HG03060 (cell line): ENCODE measurements at regions not wholly inside any gene's neighbourhood (a gene's known extent, or its start where the extent isn't known, plus 50 kb on each side); places are given as distances from the start of the nearest gene placed in this dataset.
"Not testable (repeated sequence)": the region's sequence is repeated elsewhere in the genome, so short reads cannot be mapped to it uniquely, and the experiment has no call there.

Experiments used
- ATAC-seq: cut with Tn5 transposase; IDR thresholded peaks from one replicate; pipeline ENCODE4 v1.9.1; 2021; ENCODE audit warnings: low read depth, moderate number of reproducible peaks; ENCODE audit not compliant: unreplicated experiment

DNA sequence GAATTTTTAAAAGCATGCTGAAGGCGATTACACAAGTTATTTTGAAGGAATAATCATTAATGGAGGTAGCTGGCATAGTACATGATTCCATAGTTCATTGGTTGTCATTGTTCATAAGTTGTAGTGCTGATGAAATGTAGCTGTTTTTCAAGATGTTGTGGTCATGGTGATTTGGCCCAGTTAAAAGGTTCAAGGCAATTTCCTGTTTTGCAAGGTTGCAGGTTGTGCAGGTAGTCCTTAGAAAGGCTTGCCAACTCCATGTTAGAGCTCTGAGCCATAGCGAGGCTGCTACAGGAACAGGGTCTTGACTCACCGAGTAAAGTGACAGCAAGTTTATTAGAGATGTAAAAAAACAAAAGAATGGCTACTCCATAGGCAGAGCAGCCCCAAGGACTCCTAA is 95.8 kb upstream of the CHORDC1 start:
- ATAC-seq: no peak

DNA sequence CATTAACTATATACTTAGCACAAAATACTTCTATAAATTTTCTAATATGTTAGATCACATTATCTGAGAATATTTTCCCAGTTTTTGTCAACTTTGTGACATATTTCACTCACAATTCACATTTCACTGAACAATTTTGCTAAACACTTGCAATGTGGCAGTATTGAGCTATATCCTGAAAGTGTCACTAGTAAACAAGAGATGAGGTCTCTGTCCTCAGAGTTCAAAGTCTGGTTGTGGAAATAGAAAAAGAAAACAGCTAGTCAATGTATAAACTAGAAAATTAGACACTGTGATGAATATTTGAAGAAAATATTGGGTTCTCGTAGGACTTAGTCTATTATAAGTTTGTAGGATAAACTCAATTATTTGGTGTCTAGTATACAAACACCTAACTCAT is 87.4 kb upstream of the CHORDC1 start:
- no peak for ATAC-seq

DNA sequence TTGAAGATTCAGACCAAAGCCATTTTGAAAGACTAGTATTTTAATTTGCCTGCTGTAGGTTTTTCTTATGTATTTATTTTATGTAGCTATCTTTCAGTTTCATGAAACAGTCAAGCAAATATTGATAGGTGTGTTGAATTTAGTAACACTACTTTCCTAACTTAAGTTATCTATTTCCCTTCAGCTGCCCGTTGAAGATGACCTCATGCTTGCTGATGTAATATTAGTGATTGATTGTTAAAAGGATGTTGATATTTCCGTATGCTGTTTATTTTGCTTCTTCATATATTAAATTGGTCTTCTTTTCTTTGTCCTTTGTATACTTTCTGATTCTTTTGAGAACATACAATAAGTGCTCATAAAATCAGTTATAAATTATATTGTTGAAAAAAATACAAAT is 86.8 kb upstream of the CHORDC1 start:
- no peak for ATAC-seq

DNA sequence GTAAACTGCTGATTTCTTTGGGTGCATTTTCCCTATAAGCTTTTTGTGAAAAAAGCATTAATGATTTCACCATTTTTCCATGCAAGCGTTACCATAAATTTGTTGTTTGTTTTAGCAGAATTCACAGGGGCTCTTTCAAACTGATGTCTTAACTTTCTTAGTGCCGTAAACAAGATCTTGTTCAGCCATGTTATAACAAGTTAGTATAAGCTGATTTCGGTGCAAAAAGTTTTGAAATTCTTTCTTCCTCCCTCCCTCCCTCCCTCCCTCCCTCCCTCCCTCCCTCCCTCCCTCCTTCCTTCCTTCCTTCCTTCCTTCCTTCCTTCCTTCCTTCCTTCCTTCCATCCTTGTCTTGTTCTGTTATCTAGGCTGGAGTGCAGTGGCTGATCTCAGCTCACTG is 71.7 kb upstream of the CHORDC1 start:
- no peak for ATAC-seq

DNA sequence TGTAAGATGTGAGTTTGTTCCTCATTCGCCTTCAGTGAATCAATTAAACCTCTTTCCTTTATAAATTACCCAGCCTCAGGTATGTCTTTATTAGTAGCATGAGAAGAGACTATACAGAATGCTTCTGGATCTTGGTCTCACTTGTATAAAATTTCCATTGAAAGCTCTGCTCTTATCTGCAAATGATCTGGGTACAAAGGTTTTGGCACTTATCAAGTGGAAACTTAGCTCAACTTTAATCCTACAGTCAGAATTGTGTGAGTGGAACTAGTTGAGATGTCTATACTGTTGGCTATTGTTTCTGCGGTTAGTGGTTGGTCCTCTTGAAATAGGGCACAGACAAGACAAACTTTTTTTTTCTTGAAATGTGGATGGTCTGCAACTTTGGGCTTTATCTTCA is 71.2 kb upstream of the CHORDC1 start:
- ATAC-seq: no peak

DNA sequence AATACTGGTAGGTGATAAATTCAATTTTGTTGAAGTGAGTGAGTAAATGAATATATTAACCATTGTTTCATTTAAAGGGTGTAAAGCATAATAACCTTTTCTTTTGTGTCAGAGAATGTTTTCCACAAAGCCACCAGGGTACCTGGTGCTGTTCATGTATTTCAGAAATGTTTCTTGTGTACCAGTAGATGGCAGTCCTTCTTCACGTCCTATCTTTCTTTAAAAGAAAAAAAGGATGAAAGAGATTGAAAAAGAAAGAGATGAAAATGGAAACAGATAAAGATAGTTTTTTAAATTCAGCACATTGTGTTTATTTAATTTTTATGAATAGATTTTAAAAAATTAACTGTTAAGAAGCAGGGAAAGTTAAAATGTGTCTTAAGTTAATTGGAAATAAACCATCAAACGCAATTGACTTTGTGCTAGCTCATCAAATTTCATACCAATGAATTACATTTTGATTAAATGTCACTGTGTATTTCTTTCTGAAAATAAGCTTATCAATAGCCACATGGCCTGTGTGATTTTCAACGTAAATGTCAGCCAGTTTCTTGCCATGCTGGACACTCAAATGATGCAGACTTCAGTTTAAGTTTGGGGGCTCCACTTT is 65.5 kb upstream of the CHORDC1 start:
- no peak for ATAC-seq

DNA sequence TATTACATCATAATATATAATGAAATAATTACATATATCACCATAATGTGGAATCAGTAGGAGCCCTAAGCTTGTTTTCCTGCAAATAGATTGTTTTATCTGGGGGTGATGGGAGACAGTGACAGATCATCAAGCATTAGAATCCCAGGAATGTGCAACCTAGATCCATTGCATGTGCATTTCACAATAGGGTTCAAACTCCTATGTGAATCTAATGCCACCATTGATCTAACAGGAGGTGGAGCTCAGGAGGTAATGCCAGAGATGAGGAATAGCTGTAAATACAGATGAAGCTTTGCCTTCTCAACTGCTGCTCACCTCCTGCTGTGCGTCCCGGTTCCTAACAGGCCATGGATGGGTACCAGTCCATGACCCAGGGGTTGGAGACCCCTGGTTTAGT is 63.8 kb upstream of the CHORDC1 start:
- ATAC-seq: no peak

DNA sequence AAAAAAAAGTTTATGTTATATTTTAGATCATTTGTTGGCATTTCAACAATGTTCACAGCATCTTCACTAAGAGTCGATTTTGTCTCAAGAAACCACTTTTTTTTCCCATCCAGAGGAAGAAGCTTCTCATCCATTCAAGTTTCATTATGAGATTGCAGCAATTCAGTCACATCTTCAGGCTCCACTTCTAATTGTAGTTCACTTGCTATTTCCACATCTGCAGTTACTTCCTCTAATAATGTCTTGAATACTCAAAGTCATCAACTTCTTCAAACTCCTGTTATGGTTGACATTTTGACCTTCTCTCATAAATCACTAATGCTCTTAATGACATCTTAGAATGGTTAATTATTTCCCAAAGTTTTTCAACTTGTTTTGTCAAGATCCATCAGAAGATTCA is 61.3 kb upstream of the CHORDC1 start:
- no peak for ATAC-seq

DNA sequence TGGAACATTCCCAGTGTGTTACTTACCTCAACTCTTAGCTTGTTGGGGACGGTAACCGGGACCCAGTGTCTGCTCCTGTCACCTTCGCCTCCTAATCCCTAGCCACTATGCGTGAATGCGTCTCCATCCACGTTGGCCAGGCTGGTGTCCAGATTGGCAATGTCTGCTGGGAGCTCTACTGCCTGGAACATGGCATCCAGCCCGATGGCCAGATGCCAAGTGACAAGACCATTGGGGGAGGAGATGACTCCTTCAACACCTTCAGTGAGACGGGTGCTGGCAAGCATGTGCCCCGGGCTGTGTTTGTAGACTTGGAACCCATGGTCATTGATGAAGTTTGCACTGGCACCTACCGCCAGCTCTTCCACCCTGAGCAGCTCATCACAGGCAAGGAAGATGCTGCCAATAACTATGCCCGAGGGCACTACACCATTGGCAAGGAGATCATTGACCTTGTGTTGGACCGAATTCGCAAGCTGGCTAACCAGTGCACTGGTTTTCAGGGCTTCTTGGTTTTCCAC is 59.8 kb upstream of the CHORDC1 start:
- not testable (repeated sequence) for ATAC-seq

DNA sequence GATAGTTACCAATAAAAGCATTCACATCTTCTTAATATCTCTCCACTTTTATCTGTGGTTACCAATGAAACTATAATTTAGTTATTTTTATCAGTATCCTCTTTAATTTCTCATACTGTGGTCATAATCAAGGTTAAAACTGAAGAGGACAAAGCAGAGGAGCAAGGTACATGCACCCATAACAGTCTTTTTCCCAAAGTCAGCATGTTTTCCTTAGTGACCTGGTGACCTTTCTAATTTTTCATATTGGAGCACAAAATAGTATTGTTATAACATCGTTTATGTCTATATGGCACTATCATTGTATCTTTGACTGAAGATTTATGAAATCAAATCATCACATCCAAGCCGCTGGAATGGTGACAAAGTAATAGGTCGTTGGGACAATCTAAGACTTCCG is 51.5 kb upstream of the CHORDC1 start:
- ATAC-seq: no peak
